ENCODE measurements at regions not wholly inside any gene's neighbourhood (a gene's known extent, or its start where the extent isn't known, plus 50 kb on each side); places are given as distances from the start of the nearest gene placed in this dataset.

DNA sequence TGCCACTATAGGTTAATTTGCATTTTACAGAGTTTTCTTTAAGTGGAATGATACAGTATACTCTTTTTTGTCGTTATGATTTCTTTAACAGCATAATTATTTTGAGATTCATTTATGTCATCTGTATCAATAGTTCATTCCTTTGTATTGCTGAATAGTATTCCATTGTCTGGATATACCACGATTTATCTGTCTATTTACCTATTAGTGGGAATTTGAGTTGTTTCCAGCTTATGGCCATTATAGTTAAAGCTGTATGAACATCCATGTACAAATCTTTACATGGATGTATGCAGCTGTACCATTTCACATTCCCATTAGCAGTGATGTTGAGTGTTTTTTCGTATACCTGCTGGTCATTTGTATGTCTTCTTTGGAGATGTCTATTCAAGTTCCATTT lies 163.9 kb downstream of the ETNK1 start:
- H3K9me3 ChIP-seq: no peaks in the 10 kb centered on the region
- ATAC-seq (no peak), DNase-seq (ENCODE audit: low read depth in 1 of 2, low spot score in 1 of 2) (no peak), FAIRE-seq (no peak)
- ChIA-PET CTCF (no interaction called here), POLR2A (no interaction called here)
- no peak overlapping the region for H3K4me3 ChIP-seq
- TF ChIP-seq CBX8 (IDR thresholded peaks at IDR 0.05) (no peak), TP53 (CRISPR knock-in tag; IDR thresholded peaks at IDR 0.05) (no peak), NPAS2 (CRISPR knock-in tag; IDR thresholded peaks at IDR 0.05; ENCODE audit: borderline replicate concordance) (no peak), EHMT2 (IDR thresholded peaks at IDR 0.05; ENCODE audit: low read depth) (no peak), NR3C1 (IDR thresholded peaks at IDR 0.05) (no peak), SMC3 (IDR thresholded peaks at IDR 0.05) (no peak), HEYL (CRISPR knock-in tag; IDR thresholded peaks at IDR 0.05) (no peak), TFCP2L1 (CRISPR knock-in tag; IDR thresholded peaks at IDR 0.05) (no peak), RNF2 (IDR thresholded peaks at IDR 0.05; ENCODE audit: borderline replicate concordance, low read depth) (no peak), HOXA7 (CRISPR knock-in tag; IDR thresholded peaks at IDR 0.05) (no peak), JUNB (IDR thresholded peaks at IDR 0.05) (no peak), HES2 (IDR thresholded peaks at IDR 0.05) (no peak), ELK1 (IDR thresholded peaks at IDR 0.05; ENCODE audit: low read depth, low read length) (no peak), CEBPB (IDR thresholded peaks at IDR 0.05) (no peak), CHD2 (IDR thresholded peaks at IDR 0.05; ENCODE audit: low read length, partially characterized antibody) (no peak)
- TF ChIP-seq, protein P1, sequence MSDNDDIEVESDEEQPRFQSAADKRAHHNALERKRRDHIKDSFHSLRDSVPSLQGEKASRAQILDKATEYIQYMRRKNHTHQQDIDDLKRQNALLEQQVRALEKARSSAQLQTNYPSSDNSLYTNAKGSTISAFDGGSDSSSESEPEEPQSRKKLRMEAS (IDR thresholded peaks at IDR 0.05): no peak
- TF ChIP-seq, protein P2, sequence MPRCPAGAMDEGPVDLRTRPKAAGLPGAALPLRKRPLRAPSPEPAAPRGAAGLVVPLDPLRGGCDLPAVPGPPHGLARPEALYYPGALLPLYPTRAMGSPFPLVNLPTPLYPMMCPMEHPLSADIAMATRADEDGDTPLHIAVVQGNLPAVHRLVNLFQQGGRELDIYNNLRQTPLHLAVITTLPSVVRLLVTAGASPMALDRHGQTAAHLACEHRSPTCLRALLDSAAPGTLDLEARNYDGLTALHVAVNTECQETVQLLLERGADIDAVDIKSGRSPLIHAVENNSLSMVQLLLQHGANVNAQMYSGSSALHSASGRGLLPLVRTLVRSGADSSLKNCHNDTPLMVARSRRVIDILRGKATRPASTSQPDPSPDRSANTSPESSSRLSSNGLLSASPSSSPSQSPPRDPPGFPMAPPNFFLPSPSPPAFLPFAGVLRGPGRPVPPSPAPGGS (IDR thresholded peaks at IDR 0.05): no peak
- TF ChIP-seq, protein P3, sequence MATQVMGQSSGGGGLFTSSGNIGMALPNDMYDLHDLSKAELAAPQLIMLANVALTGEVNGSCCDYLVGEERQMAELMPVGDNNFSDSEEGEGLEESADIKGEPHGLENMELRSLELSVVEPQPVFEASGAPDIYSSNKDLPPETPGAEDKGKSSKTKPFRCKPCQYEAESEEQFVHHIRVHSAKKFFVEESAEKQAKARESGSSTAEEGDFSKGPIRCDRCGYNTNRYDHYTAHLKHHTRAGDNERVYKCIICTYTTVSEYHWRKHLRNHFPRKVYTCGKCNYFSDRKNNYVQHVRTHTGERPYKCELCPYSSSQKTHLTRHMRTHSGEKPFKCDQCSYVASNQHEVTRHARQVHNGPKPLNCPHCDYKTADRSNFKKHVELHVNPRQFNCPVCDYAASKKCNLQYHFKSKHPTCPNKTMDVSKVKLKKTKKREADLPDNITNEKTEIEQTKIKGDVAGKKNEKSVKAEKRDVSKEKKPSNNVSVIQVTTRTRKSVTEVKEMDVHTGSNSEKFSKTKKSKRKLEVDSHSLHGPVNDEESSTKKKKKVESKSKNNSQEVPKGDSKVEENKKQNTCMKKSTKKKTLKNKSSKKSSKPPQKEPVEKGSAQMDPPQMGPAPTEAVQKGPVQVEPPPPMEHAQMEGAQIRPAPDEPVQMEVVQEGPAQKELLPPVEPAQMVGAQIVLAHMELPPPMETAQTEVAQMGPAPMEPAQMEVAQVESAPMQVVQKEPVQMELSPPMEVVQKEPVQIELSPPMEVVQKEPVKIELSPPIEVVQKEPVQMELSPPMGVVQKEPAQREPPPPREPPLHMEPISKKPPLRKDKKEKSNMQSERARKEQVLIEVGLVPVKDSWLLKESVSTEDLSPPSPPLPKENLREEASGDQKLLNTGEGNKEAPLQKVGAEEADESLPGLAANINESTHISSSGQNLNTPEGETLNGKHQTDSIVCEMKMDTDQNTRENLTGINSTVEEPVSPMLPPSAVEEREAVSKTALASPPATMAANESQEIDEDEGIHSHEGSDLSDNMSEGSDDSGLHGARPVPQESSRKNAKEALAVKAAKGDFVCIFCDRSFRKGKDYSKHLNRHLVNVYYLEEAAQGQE (IDR thresholded peaks at IDR 0.05): no peak
- H3K27ac ChIP-seq: no peak overlapping the region
- H3K4me2 ChIP-seq: no peak overlapping the region
- no peaks in the 10 kb centered on the region for H3K4me1 ChIP-seq
- WGBS (ENCODE audit: missing lambda C conversion rate): 4% methylated on average over 3 of the region's 3 CpGs

DNA sequence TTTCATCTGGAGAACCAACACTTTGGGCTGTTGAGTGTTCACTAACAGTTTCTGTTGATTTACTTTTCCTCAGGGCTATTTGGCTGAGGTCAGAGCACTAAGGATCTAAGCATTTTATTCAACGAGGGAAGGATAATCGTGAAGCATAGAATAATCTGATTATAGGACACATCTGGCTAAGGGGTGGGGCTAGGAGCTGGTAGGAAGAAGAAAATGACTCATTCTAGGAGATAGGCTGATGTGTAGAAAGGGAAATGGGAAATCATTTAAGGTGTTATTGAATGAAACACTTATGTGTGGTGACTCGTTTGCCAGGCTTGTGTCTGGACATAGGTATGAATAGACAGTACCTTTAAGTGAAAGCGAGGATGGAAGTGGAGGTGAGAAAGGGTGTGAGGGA lies 167.2 kb downstream of the ETNK1 start:
- DNase-seq (ENCODE audit: low read depth in 1 of 2, low spot score in 1 of 2): no peak
- no peak for FAIRE-seq
- ATAC-seq: no peak
- 14% methylated on average over 4 of the region's 4 CpGs for WGBS (ENCODE audit: missing lambda C conversion rate)
- no peaks in the 10 kb centered on the region for H3K9me3 ChIP-seq
- ChIA-PET CTCF (no interaction called here), POLR2A (no interaction called here)
- no peak overlapping the region for H3K27ac ChIP-seq
- H3K4me3 ChIP-seq: no peak overlapping the region
- no peaks in the 10 kb centered on the region for H3K4me1 ChIP-seq
- TF ChIP-seq E2F6 (IDR thresholded peaks at IDR 0.05; ENCODE audit: borderline replicate concordance, low read depth) (no peak), BHLHE40 (IDR thresholded peaks at IDR 0.05; ENCODE audit: low read depth, low read length) (no peak), PHF8 (IDR thresholded peaks at IDR 0.05; ENCODE audit: borderline replicate concordance, low read depth) (no peak)
- no peak overlapping the region for H3K4me2 ChIP-seq

All from A549 (cell line).